GM11168 (cell line): ENCODE measurements at regions not wholly inside any gene's neighbourhood (a gene's known extent, or its start where the extent isn't known, plus 50 kb on each side); places are given as distances from the start of the nearest gene placed in this dataset.

Experiments
- in situ Hi-C: fragments of 300-500 bp; cut with MboI; formaldehyde crosslinking; loops from one replicate; pipeline ENCODE4 v1.12.0; 2022; ENCODE audit warnings: low sequenced_read_pairs; ENCODE audit not compliant: unreplicated experiment

GRCh38 chr2:226198956-226199355 lies 600.7 kb downstream of the IRS1 start:
- in situ Hi-C loops = no loop called here

GRCh38 chr2:226190479-226191252 lies 609.0 kb downstream of the IRS1 start:
- in situ Hi-C loops = no loop called here

GRCh38 chr2:226189061-226189460 lies 610.6 kb downstream of the IRS1 start:
- in situ Hi-C loops = no loop called here

GRCh38 chr2:226187616-226188015 lies 612.0 kb downstream of the IRS1 start:
- in situ Hi-C loops = no loop called here

GRCh38 chr2:226187156-226187555 lies 612.5 kb downstream of the IRS1 start:
- in situ Hi-C loops = no loop called here

GRCh38 chr2:226185616-226186211 lies 613.9 kb downstream of the IRS1 start:
- in situ Hi-C loops = no loop called here

GRCh38 chr2:226184940-226185615 lies 614.5 kb downstream of the IRS1 start:
- in situ Hi-C loops = no loop called here

GRCh38 chr2:226184540-226184939 lies 615.1 kb downstream of the IRS1 start:
- in situ Hi-C loops = no loop called here

GRCh38 chr2:226183550-226183949 lies 616.1 kb downstream of the IRS1 start:
- in situ Hi-C loops = no loop called here

- in situ Hi-C loops = no loop called here
These were observed 616.6 kb downstream of the IRS1 start for GRCh38 chr2:226183033-226183432.

GRCh38 chr2:226181909-226182308 lies 617.7 kb downstream of the IRS1 start:
- in situ Hi-C loops = no loop called here

GRCh38 chr2:226180281-226180884 lies 619.2 kb downstream of the IRS1 start:
- in situ Hi-C loops = no loop called here

- in situ Hi-C loops = no loop called here
These were observed 620.6 kb downstream of the IRS1 start for GRCh38 chr2:226179010-226179409.

- in situ Hi-C loops = no loop called here
These were observed 623.2 kb downstream of the IRS1 start for GRCh38 chr2:226176283-226176984.

- in situ Hi-C loops = no loop called here
These were observed 625.2 kb downstream of the IRS1 start for GRCh38 chr2:226174390-226174789.

- in situ Hi-C loops = no loop called here
These were observed 626.7 kb downstream of the IRS1 start for GRCh38 chr2:226172939-226173338.

GRCh38 chr2:226172309-226172708 lies 627.3 kb downstream of the IRS1 start:
- in situ Hi-C loops = no loop called here

- in situ Hi-C loops = no loop called here
These were observed 629.7 kb downstream of the IRS1 start for GRCh38 chr2:226169751-226170581.

GRCh38 chr2:226168496-226169160 lies 631.0 kb downstream of the IRS1 start:
- in situ Hi-C loops = no loop called here
